Mucosa of rectum (tissue), 2 donors: ENCODE measurements at regions not wholly inside any gene's neighbourhood (a gene's known extent, or its start where the extent isn't known, plus 50 kb on each side); places are given as distances from the start of the nearest gene placed in this dataset.

Source experiments
- H3K27ac ChIP-seq, 2 donors: one replicate each; pipeline ENCODE4 v1.7.0; 2013; ENCODE audit warnings: inconsistent platforms in 2 of 2, low read depth in 2 of 2, low read length in 2 of 2
- H3K27me3 ChIP-seq, 2 donors: one replicate each; pipeline ENCODE4 v1.7.0; 2013; ENCODE audit warnings: low read length in 2 of 2; ENCODE audit not compliant: control insufficient read depth in 2 of 2, insufficient read depth in 2 of 2
- H3K36me3 ChIP-seq, 2 donors: one replicate each; pipeline ENCODE4 v1.7.0; 2013; ENCODE audit warnings: low read length in 2 of 2; ENCODE audit not compliant: control insufficient read depth in 2 of 2, insufficient read depth in 2 of 2
- H3K4me1 ChIP-seq, 2 donors: one replicate each; pipeline ENCODE4 v1.7.0; 2013; ENCODE audit warnings: low read length in 2 of 2, mild to moderate bottlenecking in 1 of 2; ENCODE audit not compliant: control insufficient read depth in 2 of 2, insufficient read depth in 2 of 2
- H3K4me3 ChIP-seq, 2 donors: one replicate each; pipeline ENCODE4 v1.7.0; 2013; ENCODE audit warnings: low read length in 2 of 2
- H3K9ac ChIP-seq, 2 donors: one replicate each; pipeline ENCODE4 v1.7.0; 2013; ENCODE audit warnings: low read length in 2 of 2, low read depth in 1 of 2, mild to moderate bottlenecking in 1 of 2
- H3K9me3 ChIP-seq, 2 donors: one replicate each; pipeline ENCODE4 v1.7.0; 2013; ENCODE audit warnings: low read length in 2 of 2; ENCODE audit not compliant: control insufficient read depth in 2 of 2
- donor health status: healthy.
- donor health status: Normal muscosa, but diverticular disease.

DNA sequence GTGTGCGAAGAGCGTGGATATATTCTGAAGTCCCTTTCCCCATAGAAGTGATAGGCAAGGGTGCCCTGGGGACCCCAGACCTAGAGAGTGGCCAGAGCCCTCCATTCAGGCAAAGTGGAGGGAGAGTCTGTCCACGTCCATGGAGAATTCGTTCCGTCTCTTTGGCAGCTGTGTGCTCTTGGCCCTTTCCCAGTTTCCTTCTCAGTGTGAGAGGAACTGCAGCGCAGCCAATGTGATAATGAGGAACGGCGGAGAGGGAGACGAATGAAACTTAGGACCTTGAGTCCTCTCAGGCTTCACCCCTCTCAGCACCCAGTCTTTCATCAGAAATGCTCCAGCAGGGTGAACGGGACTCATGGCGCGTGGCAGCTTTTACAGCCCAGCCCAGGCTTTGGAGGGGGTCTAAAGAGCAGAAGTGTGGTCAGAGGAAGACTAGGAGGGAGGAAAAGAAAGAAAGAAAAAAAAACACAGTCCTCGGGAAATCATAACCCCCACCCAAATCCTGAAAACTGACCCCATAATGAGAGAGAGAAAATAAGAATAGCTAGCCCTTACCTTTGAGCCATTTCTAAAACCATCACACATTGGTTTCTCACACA is 95.0 kb upstream of the RIOK3 start:
- Histone ChIP-seq H3K27ac (peak overlapping the region; percentile 19 to 28), H3K36me3 (no peaks in the 10 kb centered on the region), H3K9me3 (no peaks in the 10 kb centered on the region), H3K9ac (no peak overlapping the region), H3K4me1 (peaks cover 7 to 12% of the 10 kb centered on the region in 2 donors), H3K27me3 (no peaks in the 10 kb centered on the region), H3K4me3 (peak overlapping the region in 1 of 2 donors; percentile 48)

DNA sequence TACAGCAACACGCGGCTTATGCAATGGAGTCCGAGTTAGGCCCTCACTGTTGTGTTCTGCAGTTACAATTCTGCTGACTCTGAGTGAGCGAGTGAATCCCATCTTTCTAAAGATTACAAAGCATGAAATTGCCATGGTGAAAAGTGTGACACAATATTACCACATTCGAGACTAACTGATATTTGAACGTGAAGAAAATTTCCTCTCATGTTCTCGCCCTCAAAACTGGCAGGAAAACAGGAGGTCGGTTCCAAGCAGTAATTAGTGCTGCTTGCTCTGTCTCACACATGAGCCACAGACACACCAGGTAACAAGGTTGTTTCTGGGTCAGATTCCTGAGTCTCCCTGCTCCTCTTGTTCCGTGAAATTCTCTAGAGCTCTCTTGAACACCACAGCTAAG is 93.7 kb upstream of the RIOK3 start:
- Histone ChIP-seq H3K27me3 (no peaks in the 10 kb centered on the region), H3K36me3 (no peaks in the 10 kb centered on the region), H3K9ac (no peak overlapping the region), H3K27ac (no peak overlapping the region), H3K4me3 (no peak overlapping the region), H3K9me3 (no peaks in the 10 kb centered on the region), H3K4me1 (peaks cover 7 to 12% of the 10 kb centered on the region in 2 donors)

DNA sequence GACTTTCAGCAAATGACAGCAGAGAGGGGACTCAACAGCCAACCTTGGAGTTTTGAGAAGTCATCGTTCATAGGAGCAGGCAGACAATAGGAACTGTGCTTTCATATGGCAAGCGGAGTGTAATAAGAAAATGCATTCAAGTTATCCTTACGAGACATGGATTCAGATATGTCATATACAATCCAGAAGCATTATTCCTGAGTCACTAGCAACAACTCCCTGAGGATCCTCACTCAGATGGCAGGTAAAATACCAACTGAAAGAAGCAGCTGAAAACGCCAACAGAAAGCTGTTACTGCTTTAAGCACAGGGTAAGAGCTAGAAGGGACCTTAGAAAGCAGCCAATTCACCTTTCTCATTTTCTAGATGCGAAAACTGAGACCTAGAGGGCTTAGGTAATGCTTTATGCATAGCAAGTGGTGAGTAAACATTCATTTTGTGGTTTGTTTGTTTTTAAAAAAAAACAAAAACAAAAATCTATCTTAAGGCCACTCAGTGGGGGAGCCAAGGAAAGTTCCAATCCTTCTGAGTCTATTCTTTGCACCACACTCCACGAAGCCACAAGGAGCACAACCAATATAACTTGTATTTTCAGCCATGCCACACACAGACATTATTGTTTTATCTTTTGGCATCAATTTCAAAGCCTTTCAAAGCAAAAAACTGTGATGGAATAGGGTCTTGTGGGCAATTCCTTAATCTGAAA is 89.1 kb upstream of the RIOK3 start:
- no peaks in the 10 kb centered on the region for H3K36me3 ChIP-seq
- no peak overlapping the region for H3K27ac ChIP-seq
- no peaks in the 10 kb centered on the region for H3K9me3 ChIP-seq
- H3K4me3 ChIP-seq: no peak overlapping the region
- no peaks in the 10 kb centered on the region for H3K4me1 ChIP-seq
- no peaks in the 10 kb centered on the region for H3K27me3 ChIP-seq
- no peak overlapping the region for H3K9ac ChIP-seq

DNA sequence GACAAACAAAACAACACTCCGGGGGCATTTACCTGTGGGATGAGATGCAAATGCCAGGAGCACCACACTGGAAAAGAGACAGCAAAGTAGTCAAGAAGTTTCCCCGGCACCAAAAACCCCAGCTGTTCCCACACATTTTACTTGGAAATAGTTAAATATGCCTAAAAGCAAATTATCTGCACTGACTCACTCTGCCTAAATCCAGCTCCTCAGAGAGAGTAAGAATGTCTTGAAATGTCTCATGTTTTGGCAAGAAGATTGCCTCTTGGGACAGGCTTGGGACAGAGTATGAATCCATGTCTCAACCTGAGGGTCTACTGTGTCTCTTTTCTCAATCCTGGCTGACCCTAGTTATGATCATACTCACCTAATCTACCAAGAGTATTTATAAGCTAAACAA is 87.5 kb upstream of the RIOK3 start:
- H3K4me3 ChIP-seq: no peak overlapping the region
- no peaks in the 10 kb centered on the region for H3K27me3 ChIP-seq
- H3K4me1 ChIP-seq: no peaks in the 10 kb centered on the region
- no peak overlapping the region for H3K9ac ChIP-seq
- no peaks in the 10 kb centered on the region for H3K36me3 ChIP-seq
- H3K27ac ChIP-seq: no peak overlapping the region
- no peaks in the 10 kb centered on the region for H3K9me3 ChIP-seq

DNA sequence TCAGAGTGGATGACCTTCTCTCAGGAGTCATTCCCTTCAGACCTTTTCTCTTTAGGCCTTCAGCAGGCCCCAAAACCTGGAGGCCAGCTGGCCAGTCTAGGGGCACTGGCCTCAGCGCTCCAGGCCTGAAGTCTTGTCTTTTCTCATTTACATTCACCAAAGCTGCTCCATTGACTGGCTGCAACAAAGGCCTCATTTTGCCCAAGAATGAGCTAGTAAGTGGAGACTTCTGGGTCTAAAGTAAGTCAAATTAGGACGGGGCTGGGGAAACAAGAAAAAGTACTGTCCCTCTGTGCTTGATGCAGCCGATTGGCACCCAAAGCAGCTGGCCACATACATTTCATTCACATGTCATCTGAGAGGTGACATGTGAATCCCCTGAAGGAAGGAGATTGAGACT is 83.8 kb upstream of the RIOK3 start:
- no peak overlapping the region for H3K4me3 ChIP-seq
- H3K9ac ChIP-seq: no peak overlapping the region
- H3K27me3 ChIP-seq: no peaks in the 10 kb centered on the region
- H3K36me3 ChIP-seq: no peaks in the 10 kb centered on the region
- H3K4me1 ChIP-seq: no peaks in the 10 kb centered on the region
- H3K27ac ChIP-seq: no peak overlapping the region
- H3K9me3 ChIP-seq: no peaks in the 10 kb centered on the region

DNA sequence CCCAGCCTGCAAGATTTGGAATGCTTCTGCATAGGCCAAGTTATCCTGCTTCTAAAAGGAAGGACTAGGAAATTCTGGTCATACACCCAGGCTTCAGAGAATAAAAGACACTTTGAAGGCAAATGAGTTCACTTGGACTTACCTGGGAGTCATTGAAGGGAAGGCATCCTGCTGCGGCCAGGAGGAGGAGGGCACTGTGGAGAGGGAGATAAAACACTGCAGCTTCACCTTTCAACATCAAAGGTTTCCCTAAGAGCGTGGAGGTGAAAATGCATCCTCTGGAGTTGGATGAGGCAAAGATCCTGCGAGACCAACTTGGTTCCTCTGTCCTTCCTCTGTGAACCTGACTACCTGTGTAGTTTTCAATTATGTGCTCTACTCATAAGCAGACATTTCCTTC is 79.5 kb upstream of the RIOK3 start:
- H3K9me3 ChIP-seq: no peaks in the 10 kb centered on the region
- H3K4me3 ChIP-seq: no peak overlapping the region
- H3K36me3 ChIP-seq: no peaks in the 10 kb centered on the region
- no peak overlapping the region for H3K9ac ChIP-seq
- H3K27me3 ChIP-seq: no peaks in the 10 kb centered on the region
- peaks cover 0 to 6% of the 10 kb centered on the region in 2 donors for H3K4me1 ChIP-seq
- H3K27ac ChIP-seq: no peak overlapping the region

DNA sequence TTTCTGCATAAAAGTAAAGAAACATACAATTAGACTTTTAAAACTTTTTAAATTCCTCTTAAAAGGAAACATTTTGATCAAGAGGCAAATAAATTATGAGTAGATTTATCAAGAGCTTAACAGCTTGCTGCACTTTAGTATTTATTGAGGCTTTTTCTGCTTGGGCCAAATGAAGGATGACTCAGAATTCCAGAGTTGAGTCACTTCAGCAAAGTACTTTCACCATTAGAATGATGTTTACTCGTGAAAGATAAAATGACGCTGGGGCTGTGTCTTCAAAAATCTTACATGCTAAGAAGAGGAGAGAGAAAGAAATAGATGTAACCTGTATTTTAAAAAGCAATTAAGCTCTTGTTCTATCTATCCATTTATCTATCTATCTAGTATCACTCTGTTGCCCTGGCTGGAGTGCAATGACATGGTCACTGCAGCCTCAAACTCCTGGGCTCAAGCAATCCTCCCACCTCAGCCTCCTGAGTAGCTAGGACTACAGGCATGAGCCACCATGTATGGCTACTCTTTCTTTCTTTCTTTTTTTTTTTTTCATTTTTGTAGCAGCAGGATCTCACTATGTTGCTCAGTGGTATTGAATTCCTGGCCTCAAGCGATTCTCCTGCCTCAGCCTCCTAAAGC is 75.3 kb upstream of the RIOK3 start:
- Histone ChIP-seq H3K9ac (no peak overlapping the region), H3K36me3 (no peaks in the 10 kb centered on the region), H3K4me3 (no peak overlapping the region), H3K9me3 (no peaks in the 10 kb centered on the region), H3K27ac (peak overlapping the region; percentile 12 to 21), H3K4me1 (peaks cover 0 to 8% of the 10 kb centered on the region in 2 donors), H3K27me3 (no peaks in the 10 kb centered on the region)

DNA sequence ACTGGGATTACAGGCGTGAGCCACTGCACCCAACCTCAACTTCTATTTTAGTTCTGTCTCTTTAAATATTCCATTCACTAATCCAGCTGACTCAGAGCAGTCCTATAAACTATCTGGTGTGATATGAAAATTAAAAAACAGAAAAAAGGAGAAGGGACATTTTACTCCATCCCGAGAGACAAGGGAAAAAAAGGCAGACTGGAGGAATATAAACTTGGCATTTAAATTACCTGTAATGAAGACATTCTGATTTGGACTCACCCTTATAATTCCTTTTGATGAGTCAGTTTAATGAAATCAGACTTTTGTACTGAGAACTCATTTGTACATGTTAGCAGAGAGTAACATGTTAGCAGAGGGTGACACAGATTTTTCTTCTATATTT is 74.8 kb upstream of the RIOK3 start:
- Histone ChIP-seq H3K36me3 (no peaks in the 10 kb centered on the region), H3K4me1 (peaks cover 0 to 8% of the 10 kb centered on the region in 2 donors), H3K4me3 (no peak overlapping the region), H3K9ac (no peak overlapping the region), H3K9me3 (no peaks in the 10 kb centered on the region), H3K27me3 (no peaks in the 10 kb centered on the region), H3K27ac (peak overlapping the region; percentile 12 to 21)

DNA sequence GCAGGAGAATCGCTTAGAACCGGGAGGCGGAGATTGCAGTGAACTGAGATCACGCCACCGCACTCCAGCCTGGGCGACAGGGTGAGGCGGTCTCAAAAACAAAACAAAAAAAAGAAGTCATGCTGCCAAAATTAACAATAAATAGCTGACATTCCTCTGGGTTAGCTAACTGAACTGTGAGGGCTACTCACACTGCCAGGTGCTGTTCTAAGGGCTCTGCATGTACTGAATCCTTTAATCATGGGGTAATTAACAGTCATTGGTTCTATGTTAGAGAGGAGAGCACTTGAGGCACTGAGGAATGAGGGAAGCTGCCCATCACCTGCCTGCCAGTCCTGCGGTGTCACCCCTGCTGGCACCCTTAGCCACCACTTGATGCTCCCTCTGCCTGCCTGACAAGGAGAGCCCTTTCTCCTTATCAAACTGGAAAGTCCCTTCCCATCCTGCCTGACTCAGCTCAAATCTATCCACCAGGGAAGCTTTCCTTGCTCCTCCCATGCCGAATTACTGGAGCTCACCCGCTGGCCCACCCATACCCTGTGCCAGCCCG is 73.0 kb upstream of the RIOK3 start:
- no peak overlapping the region for H3K27ac ChIP-seq
- H3K4me1 ChIP-seq: peaks cover 0 to 12% of the 10 kb centered on the region in 2 donors
- no peak overlapping the region for H3K4me3 ChIP-seq
- no peaks in the 10 kb centered on the region for H3K36me3 ChIP-seq
- H3K9ac ChIP-seq: no peak overlapping the region
- H3K9me3 ChIP-seq: no peaks in the 10 kb centered on the region
- no peaks in the 10 kb centered on the region for H3K27me3 ChIP-seq

DNA sequence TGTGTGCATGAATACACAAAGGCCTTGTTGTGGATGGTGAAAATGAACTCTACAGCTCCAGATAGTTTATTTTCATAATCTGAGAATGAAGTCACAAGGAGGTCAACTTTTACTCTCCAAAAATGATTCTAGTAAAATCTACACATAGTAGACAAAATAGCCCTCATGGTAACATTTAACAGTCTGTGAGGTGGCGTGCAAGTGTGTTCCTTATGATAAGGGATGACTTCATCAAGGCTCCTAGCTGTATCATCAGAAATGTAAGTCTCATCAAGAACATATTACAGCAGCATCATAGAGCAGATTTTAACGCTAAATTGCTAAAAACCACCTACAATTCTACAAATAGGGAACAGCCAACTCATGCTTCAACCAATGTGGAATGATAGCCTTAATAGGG is 72.3 kb upstream of the RIOK3 start:
- no peak overlapping the region for H3K4me3 ChIP-seq
- no peak overlapping the region for H3K27ac ChIP-seq

More for the DNA sequence above, 72.3 kb upstream of the RIOK3 start:
- Histone ChIP-seq H3K27me3 (no peaks in the 10 kb centered on the region), H3K36me3 (no peaks in the 10 kb centered on the region), H3K9ac (no peak overlapping the region), H3K4me1 (peaks cover 0 to 15% of the 10 kb centered on the region in 2 donors), H3K9me3 (no peaks in the 10 kb centered on the region)
